HT1080 (cell line): ENCODE measurements at regions not wholly inside any gene's neighbourhood (a gene's known extent, or its start where the extent isn't known, plus 50 kb on each side); places are given as distances from the start of the nearest gene placed in this dataset.

Experiments
- DNase-seq: peaks from one replicate; pipeline ENCODE4 v3.0.0-alpha.2; 2015; ENCODE audit warnings: low read depth

DNA sequence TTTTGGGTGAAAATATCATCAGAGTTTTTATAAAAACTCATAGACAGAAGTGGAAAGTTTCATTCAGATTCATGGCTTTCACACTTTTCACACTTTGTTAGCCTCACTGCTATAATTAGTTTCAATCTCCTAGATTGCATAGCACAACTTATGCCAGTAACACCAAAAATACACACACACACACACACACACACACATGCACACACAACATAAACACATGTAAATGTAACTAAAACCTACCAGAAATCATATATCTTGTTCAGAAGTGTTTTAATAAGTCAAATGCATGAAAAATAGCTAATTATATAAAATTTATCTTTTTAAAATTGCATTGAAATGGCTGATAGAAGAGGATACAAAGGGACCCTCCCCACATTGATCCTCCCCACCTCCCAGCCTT is 347.8 kb upstream of the SLC35B3 start:
- no peak for DNase-seq

DNA sequence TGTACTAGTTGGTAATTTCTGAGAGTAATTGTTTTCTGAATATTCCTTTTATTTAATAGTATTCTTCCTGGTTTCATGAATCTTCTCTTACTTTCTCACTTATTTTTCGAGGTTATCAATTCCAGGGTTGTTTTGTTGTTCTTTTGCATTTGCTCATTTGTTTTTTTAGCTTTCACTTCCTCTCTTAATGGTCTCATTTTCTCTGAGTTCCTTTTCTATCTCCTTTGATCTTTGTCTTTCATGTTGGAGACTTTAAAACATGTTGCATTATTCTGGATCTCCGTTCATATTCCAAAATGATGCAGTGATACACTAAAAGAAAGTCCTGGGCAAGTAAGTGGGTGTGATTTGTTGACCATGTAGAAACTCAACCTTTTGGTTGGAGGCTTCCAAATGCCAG is 345.3 kb upstream of the SLC35B3 start:
- no peak for DNase-seq

DNA sequence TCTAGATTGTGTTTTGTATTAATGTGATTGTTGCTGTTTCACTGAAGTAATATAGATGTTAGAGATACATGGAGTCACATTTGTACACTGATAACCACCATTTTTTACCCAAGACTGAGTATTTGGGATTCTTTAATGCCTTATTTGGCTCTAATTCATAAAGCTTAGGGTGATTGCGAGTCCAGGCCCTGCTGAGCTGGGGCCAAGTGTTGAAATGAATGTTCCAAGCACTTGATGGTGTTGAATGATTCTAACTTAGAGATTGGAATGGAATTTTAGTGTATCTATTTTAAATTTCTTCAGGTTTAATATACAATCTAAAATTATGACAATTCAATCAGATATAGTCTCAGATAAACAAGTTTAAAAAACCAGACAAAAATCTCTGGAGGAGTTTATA is 329.4 kb upstream of the SLC35B3 start:
- no peak for DNase-seq

DNA sequence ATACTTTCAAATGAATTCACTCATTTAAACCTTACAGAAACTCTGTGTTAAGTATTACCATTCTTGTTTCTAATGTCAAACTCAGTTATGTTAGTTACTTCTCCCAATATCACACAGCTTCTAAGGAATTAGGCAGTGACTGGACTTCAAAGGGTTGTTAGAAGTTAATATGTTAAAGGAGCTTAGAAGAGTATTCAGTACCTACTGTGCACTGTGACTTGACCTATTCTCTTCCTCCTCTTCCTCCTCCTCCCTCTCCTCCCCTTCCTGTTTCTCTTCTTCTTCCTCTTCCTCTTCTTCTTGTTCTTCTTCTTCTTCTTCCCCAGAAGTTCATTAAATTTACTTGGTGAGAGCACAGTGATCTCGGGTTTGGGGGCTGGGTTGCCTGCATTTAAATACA is 325.6 kb upstream of the SLC35B3 start:
- no peak for DNase-seq

DNA sequence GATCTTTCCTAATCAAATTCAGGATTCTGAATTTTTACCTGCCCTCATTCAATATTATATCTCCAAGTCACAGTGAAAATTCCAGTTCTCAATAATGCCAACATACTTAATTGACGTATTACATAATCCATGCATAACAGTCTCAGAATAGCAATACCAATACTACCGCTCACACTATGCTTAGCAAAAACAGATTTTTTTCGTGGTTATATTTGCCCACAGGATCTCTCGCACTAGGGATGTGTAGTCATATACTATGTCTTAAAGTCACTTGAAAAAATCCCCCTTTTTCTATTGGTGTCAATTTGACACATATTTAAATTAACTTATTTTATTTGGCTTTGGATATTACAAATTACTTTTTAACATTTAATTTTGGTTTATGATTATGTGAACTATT is 323.1 kb upstream of the SLC35B3 start:
- DNase-seq: no peak

DNA sequence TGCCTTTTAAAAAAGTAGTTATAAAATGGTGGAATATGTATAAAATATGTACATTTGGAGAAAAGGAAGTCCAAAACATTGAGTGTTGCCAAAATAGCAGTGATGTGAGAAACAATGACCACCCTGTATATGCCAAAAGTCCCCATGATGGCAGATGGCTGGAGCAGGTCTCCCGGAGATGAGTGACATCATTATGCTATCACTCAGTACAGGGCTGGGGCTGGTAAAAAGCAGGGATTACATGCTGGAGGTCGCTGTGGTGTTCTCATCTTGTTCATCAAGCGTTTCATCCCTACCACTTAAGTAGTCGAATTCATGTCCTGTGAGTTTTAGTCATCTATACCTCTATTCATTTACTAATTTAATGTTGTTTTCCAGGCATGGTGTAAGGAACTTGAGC is 315.3 kb upstream of the SLC35B3 start:
- no peak for DNase-seq

DNA sequence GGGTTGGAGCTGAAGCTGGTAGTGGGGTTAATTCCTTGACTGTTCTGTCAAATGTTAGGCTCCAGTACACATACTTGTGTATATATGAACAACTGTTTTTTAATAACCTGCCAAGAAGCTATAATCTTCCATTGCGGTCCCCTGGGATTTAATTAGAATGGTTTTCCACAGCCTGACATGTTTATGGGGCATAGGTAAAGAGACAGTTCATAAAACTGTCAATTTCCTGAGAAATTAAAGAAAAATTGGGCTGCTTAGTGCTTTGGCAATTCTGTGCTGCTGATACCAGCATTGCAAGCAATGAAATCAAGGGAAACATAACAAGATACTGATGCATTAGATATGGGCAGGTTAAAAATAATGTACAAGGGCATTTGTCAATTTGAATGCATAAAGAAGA is 314.1 kb upstream of the SLC35B3 start:
- no peak for DNase-seq

DNA sequence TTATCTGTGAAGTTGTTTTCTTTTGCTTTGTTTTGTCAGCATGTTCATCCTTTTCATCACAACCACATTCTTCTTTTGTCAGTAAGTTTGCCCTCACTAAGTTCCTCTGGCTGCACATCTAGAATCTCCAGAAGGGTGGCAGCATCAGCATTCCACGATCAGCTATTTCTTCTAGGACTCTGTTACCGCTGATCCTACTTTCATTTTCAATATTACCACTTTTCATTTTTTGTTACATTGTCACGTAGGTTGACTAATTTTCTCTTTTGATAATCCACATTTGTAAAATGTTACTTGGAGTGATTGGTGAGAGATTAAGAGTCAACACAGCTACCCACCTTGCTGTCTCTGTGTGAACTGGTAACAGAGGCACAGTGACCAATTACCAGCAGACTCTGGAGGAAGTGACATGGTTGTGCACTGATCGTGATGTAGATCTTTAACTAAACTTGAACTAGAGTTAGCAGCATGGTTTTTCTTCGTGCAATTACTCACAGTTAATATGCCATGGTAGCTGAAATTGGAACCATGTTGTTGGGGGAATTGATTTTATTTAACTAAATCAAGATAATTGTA is 307.9 kb upstream of the SLC35B3 start:
- DNase-seq: peak; percentile 27

DNA sequence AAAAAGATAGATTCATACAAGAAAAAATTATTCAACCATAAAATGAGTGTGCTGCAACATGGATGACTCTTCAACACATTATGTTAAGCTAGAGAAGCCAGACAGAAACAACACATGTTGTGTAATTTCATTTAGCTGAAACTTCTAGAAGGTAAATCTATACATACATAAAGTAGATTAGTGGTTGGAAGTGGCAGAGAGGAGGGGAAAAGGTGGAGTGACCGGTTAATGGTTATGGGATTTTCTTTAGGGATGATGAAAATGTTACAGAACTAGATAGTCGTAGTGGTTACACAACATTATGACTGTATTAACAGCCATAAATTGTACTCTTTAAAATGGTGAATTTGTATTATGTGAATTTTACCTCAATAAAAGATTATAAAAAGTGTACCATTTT is 304.1 kb upstream of the SLC35B3 start:
- DNase-seq: no peak

DNA sequence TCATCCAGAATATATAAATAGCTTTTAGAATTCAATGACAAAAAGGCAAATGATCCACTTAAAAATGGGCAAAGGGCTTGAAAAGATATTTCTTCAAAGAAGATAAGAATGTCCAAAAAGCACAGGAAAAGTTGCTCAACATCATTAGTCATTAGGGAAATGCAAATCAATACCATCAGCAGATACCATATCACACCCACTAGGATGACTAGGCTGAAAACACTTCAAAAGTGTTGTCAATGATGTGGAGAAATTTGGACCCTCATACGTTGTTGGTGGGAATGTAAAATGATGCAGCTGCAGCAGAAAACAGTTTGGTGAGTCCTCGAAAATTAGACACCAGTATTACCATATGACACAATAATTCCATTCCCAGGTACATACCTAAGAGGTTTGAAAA is 303.6 kb upstream of the SLC35B3 start:
- no peak for DNase-seq

DNA sequence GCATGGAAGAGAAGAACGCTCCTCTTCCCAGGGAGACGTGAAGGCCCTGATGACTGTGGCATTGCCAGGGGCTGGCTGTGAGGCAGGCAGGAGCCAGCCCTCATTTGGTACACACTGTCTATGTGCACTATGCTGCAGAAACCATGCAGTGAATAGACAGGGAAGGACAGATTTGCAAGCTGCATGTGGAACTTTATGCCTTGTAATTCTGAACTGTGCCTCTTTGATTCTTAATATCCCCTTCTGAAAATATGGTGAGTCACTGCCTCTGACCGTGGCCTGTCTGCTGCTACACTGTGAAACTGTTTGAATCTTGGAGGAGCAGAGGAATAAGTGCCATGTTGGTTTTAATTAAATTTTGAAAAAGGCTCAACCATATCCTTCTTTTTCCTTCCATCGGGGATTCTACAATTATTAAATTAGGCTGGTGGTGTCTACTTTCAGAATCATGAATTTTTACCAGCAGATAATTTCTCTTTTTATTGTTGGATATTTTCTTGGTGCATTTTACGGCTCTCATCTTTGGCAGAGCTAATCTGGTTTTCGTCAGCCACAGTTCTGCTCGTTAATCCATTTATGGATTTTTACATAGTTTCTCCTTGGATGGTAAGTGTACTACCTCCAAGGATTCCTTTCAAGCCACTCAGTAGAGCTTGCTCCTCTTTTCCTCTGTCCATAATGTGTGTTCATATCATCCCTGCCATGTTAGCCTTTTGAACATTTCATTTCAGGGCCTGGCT is 301.0 kb upstream of the SLC35B3 start:
- peak; percentile 18 for DNase-seq

DNA sequence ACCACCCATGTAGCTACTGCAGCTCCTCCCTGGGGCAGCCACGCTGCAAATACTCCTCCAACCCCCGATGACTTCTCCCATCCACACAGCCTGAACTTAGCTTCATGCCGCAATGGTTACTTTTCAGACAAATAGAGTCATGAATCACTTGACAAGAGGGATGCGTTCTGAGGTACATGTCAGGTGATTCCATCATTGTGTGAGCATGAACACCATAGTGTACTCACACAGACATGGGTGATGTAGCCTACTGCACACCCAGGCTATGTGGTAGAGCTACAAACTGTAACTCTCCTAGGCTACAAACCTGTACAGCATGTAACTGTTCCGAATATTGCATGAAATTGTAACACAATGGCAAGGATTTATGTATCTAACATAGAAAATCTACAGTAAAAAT is 298.5 kb upstream of the SLC35B3 start:
- no peak for DNase-seq

DNA sequence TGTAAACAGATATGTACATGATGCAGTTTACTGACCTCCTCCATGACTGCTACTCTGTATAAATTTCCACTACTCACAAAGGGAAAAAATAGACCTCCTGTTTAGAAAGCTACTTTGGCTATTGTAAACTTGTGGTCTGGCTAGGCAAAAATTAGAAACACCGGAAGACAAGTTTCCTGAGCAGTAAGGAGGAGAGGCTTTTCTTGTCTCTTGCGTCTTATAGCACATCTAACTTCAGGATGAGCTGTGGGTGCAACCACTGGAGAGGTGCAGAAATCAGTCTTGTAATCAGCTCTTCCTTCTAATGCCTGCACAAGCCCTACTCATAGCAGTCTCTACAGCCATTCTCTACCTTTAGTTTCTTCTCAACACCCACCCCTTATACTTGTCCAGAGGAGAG is 296.5 kb upstream of the SLC35B3 start:
- no peak for DNase-seq

DNA sequence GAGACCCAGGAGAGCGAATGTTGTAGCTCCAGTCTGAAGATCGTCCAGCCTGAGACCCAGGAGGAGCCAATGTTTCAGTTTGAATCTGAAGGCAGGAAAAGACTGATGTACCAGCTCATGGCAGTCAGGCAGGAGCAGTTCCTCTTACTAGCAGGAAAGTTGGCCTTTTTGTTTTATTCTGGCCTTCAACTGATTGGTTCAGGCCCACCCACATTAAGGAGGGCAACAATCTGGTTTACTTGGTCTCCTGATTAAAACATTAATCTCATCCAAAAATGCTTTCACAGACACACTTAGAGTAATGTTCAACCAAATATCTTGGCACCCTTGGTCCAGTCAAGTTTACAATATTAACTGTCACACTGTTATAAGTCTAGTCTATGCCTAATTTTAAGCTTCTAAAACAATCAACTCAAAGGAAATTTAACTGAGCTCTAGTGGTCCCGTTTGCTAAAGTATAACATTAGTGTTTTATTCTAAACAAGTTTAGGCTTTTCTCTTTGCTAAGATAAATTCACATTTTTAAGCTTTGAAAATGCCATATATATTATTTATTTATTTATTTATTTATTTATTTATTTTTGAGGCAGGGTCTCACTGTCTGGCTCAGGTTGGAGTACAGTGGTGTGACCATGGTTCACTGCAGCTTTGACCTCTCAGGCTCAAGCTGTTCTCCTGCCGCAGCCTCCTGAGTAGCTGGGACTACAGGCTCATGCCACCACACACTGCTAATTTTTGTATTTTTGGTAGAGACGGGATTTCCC is 275.5 kb upstream of the SLC35B3 start:
- DNase-seq: no peak

DNA sequence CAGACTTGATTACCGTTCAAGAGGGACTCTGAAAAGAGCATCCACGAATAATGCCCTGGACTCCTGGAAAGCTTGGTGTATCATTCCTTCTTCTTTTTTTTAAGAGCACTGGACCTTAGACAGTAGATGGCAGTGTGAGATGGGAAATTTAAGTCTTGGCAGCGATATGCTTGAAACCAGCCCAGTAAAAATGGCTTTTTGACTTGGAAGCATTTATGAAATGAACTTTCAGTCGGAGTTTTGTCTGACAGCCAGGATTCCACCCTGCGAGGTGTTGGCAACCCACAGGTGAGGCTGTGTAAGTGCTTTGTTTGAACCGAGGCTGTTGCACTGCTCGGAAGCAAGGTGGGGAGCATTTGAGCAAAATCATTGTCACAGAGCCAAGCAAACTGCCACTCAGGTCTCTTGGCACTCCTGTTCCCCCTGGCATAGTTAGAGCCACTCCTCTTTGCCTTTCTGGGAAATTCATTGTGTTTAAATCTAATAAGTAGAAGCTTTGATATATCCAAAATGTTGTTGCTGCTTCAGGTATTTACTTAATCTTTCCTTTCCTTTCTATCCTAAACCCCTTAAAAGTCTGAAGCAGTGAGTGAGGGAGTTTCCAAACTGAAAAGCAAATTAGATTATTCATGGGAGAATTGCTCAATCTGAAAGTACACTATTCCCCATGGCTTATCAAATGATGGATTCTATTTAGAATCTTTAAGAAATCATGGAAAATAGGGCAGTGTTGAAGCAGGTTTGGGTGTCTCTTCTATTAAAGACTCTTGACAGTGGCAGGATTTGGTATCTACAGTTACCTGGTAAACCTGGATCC is 272.8 kb upstream of the SLC35B3 start:
- peak; percentile 42 for DNase-seq

DNA sequence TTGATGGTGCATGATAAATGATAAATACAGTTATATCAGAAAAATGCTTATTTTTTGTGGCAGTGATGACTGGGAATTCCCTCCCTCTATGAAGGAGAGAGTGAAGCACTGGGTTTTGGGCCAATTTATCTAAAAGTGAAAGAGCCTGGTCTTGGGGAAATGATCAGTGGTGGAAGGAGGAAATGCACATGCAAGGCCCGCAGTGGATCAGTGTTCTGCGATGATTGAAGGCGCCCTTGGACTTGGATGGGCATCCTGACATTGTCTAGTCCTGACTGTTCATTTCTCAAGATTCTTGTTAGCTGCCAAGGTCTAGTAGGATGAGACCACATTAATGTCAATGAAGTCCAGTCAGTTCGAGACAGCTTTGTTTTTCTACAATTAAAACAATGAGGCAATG is 272.0 kb upstream of the SLC35B3 start:
- DNase-seq: no peak

DNA sequence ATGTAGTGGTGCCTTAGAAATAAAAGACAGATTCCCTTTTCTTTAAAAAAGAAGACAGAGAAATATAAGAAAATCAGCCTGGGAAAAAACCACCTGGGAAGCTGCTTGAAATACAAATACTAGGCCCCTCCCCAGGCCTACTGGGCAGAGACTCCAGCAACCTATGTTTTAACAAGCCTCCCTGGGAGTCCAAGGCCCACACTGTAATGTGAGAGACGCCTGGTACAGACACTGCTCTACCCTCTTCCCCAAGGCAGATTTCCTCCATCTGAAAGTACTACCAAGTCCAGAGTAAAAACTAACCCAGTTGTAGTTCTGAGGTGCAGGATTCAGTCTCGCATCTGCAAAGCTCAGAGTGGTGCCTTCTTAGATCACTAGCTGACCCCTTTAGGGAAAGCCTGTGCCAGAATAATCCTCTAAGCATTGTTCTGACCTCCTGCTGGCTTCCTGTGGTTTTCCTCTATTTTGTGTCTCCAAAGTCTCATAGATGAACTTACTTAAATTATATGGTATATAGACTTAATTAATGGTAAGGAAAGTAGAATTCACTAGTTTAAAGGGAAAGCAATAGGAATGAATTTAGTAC is 270.2 kb upstream of the SLC35B3 start:
- no peak for DNase-seq

DNA sequence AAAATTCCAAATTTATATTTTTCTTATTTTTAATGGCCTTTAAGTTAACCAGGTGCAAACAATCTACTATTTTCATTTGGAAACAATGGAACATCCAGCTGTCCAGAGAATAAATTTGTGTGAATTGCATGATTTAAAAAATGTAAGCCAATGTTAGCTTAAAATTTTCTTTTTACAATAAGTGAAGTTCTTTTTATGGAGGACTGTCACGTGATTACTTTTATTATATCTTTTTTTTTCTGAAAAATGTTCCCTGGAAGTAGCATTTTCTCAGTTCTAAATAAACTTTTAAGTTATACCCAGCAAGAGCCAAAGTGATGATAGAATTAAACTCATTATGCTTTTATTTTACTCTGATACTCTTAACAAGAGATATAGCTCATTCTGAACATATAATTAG is 267.7 kb upstream of the SLC35B3 start:
- DNase-seq: no peak

DNA sequence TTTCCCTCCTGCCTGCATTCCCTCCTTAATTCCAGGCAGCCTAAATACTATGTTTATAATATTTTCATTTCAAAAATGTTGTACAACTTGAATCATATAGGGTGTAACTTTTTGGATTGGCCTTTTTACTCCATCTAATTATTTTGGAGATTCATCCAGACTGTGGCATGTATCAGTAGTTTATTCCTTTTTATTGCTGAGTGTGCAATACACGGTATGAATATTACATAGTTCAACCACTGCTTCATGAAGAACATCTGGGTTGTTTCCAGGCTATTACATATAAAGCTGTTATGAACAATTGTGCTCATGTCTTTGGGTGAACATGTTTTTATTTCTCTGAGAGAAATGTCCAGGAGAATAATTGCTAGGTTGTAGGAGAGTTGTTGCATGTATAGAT is 253.5 kb upstream of the SLC35B3 start:
- DNase-seq: no peak

DNA sequence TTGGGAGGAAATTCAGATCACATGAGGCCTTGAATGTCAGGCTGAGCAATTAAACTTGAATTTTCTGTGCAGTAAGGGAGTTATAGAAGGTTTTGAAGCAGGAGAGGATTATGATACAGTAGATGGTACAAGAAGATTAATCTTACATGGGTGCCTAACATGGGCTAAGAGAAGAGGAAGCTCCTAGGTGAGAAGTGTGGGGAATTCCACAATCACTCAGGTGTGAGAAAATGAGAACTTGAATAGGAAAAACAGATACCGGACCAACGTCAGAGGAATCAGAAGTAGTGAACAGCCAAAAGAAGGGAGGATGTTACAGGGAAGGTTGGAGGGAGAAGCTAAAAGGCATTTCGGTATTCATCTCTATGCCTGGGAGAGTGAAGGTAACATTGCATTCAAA is 250.7 kb upstream of the SLC35B3 start:
- DNase-seq: no peak

DNA sequence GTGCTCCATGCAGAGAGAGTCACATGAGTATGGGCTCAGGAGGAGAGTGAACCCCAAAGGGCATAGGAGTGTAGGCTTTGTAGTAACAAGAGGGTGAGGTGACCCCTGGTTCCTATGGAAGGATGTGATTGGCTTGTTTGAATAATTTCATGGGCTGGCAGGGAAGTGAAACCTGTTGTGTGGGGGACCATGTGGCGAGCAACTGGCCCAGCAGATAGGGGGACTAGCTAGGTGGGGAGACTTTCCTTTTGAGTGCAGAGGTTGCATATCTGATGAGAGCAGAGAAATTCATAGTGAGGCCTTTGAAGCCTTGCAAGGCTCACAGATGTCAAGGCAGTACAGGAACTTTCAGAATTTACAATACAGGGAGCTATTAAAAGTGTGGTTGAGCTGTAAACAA is 247.9 kb upstream of the SLC35B3 start:
- DNase-seq: no peak

DNA sequence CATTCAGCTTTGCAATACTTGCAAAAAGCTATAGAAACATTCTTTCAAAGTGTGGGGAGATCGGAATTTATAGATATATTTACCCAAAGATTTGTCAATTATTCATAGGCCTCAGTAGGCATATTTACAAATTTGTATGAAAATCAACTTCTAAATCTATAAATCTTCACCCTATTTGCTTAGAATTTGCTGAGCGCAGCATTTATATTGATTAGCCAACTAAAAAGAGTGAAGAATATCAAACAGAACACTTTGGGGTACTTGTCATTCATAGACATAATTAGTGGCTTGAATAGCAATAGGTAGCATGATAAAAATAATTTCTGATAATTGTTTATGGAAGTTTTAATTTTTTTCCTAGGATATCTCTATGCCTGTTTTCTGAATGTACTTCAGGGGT is 244.5 kb upstream of the SLC35B3 start:
- no peak for DNase-seq
